NCI-H1930 (cell line): ENCODE measurements at regions not wholly inside any gene's neighbourhood (a gene's known extent, or its start where the extent isn't known, plus 50 kb on each side); places are given as distances from the start of the nearest gene placed in this dataset.
"Not testable (repeated sequence)": the region's sequence is repeated elsewhere in the genome, so short reads cannot be mapped to it uniquely, and the experiment has no call there.

Source experiments
- DNase-seq, 2 experiments: peaks; one replicate each; lab custom pipeline; 2025; lab: John Stamatoyannopoulos, UW

DNA sequence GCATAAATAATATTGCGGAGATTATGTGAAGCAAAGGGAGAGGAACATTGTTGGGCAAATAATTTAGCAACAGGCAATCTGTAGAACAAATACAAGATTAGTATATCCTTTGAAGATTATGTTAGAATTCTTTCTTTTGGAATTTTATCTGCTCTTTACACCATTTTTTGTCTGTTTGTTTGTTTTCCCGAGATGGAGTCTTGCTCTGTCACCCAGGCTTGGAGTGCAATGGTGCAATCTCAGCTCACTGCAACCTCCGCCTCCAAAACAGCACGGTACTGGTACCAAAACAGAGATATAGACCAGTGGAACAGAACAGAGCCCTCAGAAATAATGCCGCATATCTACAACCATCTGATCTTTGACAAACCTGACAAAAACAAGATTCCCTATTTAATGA is 250.3 kb downstream of the FSIP2 start:
- DNase-seq: not testable (repeated sequence)

DNA sequence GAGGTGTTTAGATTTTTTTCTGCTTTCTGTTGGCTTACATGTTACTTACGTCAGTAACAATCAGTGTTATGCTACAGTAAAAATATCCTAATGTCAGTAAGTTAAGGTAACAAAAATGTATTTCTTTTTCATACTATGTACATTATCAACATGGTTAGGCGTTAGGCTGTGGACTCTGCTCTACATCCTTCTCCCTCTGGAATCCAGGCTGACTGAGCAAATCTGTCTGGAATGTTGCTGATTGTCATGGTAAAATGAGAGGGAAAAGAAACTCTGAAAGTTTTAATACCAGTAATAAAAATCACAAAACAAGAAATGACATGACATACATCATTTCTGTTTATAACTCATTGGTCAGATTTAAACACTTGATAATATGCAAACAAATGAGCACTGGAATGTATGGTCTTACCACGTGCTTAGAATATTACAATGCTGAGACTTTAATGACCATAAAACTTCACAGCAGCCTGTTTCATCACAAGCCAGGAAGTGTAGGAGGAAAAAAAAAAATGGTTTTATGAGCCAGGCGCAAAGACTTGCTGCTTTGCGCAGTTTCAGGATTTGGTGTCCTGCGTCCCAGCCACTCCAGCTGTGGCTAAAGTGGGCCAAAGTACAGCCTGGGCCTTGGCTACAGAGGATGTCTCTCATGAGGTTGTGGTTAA is 252.4 kb downstream of the FSIP2 start:
- no peak for DNase-seq

DNA sequence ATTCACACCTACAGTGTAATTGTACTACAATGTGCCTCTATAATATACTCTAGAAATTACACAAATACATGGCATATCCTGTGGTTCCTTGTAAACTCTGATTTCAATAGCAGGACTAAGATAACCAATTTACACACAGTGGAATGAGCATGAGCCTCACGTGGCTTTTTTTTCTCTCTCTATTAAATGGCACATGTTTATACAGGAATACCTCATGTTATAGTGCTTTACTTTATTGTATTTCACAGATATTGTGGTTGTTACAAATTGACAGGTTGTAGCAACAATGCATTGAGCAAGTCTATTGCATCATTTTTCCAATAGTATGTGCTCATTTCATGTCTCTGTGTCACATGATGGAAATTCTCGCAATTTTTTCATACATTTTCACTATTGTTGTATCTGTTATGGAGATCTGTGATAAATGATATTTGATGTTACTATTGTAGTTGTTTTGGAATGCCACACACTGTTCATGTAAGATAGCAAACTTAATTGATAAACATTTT is 260.0 kb downstream of the FSIP2 start:
- no peak for DNase-seq

DNA sequence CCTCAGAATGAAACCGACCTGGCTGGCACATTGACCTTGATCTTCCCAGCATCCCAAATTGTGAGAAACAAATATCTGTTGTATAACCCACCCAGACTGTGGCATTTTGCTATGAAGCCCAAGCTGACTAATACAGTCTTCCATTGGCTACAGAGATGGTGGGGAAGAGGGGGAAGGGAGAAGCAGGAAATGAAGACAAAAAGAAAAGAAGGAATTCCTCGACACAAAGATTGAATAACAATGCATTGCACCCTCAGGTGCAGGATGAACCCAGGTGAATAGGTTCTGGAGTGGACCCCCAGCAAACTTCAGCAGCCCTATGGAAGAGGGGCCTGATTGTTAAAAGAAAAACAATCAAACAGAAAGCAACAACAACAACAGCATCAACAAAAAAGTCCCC is 270.7 kb downstream of the FSIP2 start:
- DNase-seq: no peak

DNA sequence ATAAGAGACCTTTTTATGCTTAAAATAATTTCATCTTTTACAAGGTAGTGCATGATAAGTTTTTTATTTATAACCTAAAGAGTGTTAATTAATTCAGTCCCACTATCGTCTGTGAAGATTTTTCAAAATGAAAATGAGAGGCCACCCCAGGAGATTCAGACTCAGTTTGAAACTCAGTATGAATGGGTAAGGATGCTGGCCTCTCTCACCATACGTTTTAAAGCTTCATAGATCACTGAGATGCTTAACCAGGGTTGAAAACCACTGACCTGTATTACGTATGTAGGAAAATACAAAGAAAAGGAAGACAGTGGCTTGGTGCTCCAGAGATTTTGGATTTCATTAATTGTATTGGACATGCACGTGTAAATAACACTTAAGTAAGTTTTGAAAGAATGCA is 278.7 kb downstream of the FSIP2 start:
- no peak for DNase-seq

DNA sequence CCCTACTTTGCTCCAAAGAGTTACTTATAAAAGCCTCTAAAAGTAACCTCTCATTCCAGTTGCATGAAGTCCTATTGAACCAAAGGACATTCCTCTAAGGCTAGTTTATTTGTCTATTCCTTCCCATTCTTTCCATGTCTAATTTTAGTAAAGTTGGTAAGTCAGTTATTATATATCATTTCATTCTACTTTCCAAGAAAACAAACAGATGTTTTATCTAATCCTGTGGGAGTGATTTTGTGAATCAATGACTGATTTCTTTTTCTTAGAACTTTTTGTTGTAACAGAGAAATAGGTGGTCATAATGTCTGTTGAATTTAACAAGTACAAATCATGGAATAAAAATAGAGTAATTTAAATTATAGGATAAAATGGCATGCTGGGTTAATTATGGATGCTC is 286.3 kb downstream of the FSIP2 start:
- no peak for DNase-seq

DNA sequence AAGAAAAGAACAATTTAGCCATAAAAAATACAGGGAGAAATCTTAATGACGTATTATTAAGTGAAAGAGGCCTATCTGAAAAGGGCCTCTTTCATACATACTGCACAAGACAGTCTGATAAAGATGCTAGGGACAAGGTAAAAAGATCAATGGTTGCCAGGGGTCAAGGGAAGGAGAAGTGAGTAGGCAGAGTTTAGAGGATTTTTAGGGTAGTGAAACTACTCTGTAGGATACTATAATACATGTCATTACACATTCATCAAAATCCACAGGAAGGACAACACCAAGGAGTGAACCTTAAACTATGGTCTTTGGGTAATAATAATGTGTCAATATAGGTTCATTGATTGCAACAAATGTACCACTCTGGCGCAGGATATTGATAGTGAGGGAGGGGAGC is 289.3 kb downstream of the FSIP2 start:
- DNase-seq: no peak

DNA sequence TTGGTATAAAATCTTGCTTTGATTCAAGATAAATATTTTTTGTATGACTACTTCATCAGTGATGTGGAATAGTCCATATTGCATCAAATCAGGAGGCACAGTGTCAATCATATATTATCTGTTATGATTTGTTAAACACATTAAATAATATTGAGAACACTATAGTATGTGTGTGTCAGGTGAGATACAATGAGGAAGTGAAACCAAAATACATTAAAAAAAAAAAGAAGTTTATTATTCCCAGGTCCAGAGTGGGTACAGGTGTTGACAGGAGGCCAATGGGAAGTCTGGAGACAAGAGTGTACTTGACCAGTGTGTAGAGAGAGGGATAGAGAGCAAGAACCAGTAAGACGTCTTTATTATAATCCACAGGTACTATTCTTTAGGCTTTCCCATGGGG is 292.6 kb downstream of the FSIP2 start:
- DNase-seq: no peak

DNA sequence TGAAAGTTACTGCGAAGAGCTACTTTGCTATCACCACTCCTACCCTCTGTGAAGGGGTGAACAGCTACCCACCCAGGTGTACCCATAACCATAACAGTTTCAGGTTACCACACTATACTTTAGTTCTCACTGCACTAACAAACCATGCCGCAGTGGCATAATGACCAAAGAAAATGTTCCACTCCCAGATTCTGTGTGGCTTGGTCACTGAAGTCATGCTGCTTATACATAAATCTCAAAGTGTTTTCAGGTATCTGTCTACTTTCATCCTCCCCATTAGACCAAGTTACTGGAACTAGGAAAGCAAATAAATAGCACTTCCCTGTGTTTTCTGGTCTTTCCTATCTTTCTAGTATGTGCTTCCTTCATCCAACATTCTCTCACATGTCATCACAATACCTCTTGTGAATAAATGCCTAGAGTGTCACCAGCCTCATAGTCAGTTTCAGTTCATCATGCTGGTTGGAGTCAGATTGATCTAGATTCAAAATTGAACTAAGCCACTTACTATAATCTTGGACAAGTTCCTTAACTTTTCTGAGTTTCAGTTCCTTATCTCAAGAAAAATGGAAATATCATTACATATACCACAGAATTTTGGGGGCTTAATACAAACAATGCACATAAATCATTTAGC is 293.6 kb downstream of the FSIP2 start:
- no peak for DNase-seq

DNA sequence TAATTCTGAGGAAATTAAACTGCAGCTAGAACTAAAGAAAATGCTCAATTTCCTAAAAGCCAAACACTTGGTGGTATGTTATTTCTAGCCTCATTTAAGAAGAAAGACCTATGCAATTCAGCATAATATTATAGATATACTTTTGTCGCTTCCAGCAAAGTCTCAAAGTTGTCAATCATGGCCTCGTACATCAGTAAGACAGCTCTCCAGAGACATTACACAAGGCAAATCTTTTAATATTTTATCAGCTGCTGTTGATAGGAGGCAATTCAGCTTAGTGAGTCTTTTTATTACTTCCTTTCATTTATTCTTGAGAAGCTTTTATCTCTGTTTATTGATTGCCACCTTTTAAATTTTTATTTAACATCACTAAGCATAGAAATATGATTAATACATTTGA is 294.3 kb downstream of the FSIP2 start:
- DNase-seq: no peak

DNA sequence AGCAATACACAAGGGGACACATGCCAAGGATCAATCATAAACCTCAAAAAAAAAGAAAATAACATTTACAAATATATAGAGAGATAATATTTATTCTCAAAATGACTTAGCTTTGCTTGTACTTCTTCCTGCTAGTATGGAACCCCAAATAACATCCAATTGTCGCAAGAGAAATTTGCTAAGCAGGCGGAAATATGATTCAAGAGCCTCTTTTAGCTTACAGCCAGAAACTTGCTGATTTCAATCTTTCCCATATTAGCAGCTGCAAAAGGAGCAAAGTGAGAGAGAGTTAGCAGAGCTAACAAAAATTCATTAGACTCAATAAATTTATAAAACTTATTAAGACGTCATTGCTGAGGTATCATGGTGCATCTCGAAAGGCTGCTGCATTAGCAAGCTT is 294.9 kb downstream of the FSIP2 start:
- no peak for DNase-seq

DNA sequence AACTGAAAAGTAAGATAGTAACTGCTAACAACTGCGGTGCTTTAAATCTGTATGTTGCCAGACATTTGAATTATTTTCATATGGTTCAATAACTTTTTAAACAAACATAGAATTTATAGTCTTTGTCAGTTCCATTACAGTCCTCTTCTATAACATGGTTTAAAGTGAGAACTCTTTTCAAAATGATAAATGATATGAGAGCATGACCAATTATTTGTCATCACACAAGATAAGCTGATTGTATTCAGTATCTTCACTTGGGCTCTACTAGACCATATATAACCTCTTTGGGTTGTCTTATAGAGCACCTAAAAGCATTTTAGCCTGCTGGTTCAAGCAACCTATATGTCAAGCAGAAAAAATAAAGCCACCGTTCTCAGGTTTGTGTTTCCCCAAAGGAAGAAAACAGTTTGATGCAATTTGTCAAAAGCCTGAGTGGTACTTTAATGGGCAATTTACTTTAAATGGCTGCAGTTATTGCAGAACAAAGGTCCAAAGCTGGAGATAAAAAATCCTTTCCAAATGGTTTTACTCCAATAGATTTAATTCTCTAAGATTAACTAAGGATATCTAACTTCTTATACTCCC is 298.4 kb downstream of the FSIP2 start:
- DNase-seq: no peak

DNA sequence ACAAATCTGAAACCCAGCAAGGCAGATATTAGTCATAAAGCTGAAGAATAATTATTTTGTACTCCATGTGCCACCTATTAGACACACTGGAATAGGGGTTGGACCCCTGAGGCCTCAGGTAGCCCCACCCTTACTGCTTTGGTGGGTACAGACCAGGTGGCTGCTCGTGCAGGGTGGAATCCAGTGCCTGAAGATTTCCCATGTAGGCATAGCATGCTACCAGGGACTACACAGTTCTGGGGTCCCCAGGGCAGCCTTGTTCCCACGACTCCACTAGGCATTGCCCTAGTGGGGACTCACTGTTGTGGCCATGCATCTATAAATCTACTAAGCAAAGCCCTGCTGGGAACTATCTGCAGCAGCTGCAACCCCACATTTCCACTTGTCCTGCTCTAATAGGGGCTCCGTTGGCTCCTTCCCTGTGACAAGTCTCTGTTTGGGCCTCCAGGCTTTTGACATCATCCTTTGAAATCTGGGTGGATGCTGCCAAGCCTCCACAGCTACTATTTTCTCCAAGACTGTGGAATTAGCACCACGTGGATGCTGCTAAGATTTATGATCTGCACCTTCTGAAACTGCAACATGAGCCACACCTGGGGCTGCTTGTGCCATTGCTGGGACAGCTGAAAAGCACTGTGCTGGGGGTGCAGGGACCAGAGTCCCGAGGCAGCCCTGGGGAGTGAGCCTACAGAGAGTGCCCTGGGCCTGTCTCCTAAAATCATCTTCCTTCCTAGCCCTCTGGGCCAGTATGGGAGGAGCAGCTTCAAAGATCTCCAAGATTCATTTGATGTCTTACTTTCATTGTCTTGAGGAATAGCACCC is 303.8 kb downstream of the FSIP2 start:
- no peak for DNase-seq

DNA sequence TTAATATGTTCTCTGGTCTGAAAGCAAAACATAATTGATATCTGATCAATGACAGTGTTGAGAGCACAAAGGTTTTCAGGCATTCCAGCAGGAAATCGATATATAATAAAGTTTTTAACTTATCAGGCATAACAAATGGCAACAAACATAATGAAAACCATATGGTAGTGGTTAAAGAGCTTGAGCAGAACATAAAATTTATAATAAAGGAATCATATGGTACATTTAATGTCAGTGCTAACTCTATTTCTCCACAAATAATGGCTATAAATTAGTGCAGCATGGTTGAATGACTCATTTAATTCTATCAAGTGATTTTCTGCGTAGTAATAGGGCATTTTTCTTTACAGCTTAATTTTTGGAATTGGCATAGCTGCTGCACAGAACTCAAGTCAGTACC is 306.2 kb downstream of the FSIP2 start:
- no peak for DNase-seq

DNA sequence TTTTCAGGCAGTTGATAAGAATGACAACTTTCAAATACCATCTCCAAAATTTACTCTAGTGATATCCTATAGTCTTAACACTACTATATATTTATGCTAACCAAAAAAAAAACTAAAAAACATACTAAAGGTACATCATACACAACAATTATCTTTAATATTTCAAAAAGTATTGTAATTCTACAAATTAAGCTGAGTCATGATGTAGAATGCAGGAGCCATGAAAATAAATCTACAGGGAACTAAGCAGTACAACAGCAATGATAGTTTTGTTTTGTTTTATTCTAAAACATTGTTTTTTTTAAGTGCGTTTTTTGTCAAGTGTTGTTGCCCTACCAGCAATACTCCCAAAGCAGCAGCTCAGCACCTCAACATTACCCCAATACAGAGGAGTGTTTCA is 314.3 kb downstream of the FSIP2 start:
- no peak for DNase-seq

DNA sequence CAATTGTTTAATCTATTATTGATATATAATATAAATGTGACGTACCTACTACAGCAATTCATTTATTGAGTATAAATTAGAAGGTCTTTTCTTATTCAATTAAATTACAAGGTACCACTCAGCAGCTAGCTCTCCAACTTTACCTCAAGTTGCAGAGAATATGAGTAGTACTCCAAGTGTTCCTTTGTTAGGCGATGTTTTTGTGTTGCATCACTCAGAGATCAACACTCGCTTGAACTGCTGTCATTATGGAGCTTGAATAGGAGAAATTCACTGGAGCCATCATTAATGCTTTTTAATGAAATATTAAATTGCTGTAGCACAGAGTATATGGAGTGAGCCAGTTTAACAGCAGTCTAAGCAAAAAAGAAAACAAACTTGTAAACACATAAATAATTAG is 320.0 kb downstream of the FSIP2 start:
- DNase-seq: peak; percentile 29 to 75

DNA sequence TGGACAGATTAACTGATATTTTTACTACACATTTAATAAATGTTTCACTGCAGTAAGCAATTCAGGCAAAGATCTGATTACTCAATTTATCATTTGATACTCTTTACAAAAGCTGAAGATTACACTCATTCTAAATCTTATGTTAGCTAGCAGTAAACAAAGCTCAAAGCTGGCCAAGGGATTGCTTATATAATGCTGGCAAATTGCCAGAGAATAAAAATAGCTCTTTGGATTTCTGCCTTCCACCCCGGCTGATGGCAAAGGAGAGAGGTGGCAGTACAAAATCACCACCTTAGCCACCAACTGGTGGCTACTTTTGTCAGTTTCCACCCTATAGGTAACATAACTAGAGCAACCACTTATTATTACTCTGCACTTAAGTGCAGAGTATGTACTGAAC is 320.5 kb downstream of the FSIP2 start:
- peak in 1 of 2 experiments; percentile 70 for DNase-seq

DNA sequence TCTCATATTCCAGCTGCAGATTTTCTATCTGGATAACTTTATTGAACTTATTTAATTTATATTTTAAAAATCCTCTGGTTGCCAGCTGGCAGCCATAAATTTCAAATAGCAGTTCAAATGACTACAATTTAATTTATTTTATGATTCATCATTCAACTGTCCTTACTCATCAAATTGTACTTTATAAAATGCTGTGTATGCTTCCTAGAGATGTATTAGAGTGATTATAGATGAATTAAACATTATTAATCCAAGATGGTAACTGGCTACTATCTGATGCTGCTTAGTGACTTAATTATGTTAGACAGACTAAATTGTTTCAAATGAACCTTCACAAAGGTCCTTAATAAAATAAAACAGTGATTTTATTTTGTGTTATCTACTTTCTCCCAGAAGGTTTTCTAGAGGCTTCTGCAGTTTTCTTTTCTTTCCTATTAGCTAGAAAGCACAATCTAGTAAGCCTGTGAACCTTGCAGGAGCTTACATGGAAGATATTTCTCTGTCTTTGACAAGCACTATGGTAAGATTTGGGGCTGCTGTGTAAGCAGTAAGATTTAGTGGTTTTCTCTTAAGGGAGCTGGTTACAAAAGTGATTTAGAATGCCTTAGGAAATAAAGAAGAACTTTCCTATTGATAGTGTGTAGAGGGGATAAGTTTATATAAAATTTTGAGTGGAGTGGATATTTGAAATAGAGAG is 322.3 kb downstream of the FSIP2 start:
- no peak for DNase-seq

DNA sequence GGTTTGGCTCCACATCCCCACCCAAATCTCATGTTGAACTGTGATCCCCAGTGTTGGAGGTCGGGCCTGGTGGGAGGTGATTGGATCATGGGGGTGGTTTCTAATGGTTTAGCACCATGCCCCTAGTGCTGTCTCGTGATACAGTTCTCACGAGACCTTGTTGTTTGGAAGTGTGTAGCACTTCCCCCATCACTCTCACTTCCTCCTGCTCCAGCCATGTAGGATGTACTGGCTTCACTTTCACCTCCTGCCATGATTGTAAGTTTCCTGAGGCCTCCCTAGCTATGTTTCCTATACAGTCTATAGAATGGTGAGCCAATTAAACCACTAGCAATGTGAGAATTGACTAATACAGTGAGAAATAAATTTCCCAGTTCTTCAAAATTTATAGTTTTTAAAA is 325.9 kb downstream of the FSIP2 start:
- DNase-seq: no peak

DNA sequence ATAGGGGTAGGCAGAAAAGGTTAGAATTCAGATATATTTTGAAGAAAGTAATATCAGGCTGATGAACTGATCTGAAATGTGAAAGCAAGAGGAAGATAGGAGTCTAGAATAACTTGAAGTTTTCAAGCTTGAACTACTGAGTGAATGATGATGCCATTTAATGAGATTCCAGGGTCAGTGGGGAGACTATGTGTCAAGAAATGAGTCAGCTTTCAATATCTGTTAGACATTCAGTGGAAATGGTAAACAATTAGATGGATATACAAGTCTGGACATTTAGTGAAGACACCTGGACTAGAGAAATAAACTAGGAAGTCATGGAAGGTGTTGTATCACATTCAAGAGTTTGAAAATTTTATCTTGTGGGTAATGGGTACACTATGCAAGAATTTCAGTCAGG is 326.9 kb downstream of the FSIP2 start:
- DNase-seq: no peak

DNA sequence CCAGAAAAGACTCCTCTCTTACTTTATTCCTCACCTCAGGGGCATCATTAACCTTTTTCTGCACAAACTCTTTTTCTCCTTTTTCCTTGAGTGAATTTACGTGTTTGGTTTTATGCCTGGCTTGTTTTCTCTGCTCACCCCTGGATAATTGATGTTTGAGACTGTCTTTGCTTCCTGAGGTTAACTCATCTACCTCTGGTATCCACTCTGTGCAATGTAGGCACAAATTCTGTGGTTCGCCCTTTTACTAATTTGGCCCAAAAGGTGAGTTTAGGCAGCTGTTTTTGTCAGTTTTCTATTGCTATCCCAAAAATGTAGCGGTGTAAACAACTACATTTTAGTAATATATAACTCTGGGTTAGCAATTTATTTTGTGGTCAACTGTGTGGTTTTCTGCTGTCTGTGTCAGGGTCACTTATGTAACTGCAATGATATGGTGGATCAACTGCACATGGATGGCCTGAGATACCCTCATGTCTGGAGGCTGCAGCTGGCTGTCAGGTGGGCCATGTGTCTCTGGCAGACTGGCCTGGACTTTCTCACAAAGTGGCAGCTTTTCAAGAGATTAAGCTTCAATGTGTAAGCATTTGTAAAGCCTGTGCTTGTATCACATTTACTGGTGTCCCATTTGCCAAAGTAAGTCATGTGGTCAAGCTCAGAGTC is 329.7 kb downstream of the FSIP2 start:
- DNase-seq: no peak

DNA sequence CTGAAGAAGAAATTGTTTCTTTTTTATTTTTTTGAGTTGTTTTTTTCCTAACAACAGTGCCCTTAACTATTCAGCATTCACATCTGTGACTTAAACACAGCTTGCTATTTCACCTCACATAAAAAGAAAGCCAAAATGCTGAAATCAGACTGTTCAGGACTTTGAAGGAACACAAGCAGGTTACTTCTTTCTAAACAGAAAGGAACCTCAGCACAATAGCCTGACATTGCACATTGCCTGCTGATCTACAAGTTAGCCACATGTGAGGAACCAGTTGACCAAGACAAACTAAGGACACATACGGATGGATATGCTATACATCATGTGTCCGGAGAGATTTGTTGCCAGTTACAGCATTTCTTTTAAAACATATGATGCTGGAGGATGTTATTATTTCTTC is 331.1 kb downstream of the FSIP2 start:
- DNase-seq: no peak
